Gastroesophageal sphincter (tissue), 3 donors: ENCODE measurements at regions not wholly inside any gene's neighbourhood (a gene's known extent, or its start where the extent isn't known, plus 50 kb on each side); places are given as distances from the start of the nearest gene placed in this dataset.

Source experiments
- CTCF ChIP-seq, 4 experiments: fragments of 200-600 bp in 2 of 4; fragments of 450-650 bp in 2 of 4; sonication (generic) in 1 of 4; IDR thresholded peaks; one replicate each; pipeline ENCODE4 v1.5.1; 2017 to 2019; ENCODE audit warnings: antibody characterized with exemption in 4 of 4, mild to moderate bottlenecking in 2 of 4, moderate library complexity in 2 of 4
- POLR2A ChIP-seq, 2 donors: fragments of 450-650 bp; IDR thresholded peaks; one replicate each; pipeline ENCODE4 v1.6.1; 2017; ENCODE audit warnings: antibody characterized with exemption in 2 of 2, mild to moderate bottlenecking in 2 of 2, moderate library complexity in 1 of 2

DNA sequence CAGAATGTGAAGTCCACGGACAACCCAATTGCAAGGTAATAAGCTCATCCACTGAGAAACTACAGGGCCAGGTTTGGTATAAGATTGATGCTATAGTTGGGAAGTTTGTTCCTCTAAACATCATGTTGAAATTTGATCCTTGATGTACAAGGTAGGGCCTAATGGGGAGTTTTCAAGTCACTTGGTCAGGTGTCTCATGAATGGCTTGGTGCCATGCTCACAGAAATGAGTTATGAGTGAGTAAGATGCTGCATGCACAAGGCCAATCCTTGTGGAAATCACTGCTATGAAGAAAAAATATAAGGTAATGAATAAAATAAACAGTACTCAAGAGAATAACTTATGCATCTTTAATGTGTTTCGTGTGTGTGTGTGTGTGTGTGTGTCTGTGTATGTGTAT, 1891.2 kb downstream of the NCAM2 start:
- TF ChIP-seq CTCF (IDR thresholded peaks at IDR 0.05) (no peak), POLR2A (IDR thresholded peaks at IDR 0.05) (no peak)
